Tibial nerve (tissue), 4 donors: ENCODE measurements at regions not wholly inside any gene's neighbourhood (a gene's known extent, or its start where the extent isn't known, plus 50 kb on each side); places are given as distances from the start of the nearest gene placed in this dataset.
A peak's percentile ranks its signal among the peaks of the same experiment; 100 is the strongest.
"Not testable (repeated sequence)": the region's sequence is repeated elsewhere in the genome, so short reads cannot be mapped to it uniquely, and the experiment has no call there.

Source experiments
- DNase-seq, 2 donors: peaks; one replicate each; pipeline ENCODE4 v3.0.0-alpha.2; 2019; ENCODE audit warnings: low spot score in 2 of 2
- H3K27ac ChIP-seq, 4 donors: fragments of 200-600 bp; sonication (generic) in 3 of 4; one replicate each; pipeline ENCODE4 v1.5.1; 2017 to 2019; ENCODE audit warnings: mild to moderate bottlenecking in 1 of 4
- H3K27me3 ChIP-seq, 2 donors: fragments of 200-600 bp; sonication (generic) in 1 of 2; one replicate each; pipeline versions ENCODE4 v1.5.1 to v1.6.0; 2017 to 2019
- H3K36me3 ChIP-seq, 3 donors: fragments of 200-600 bp; sonication (generic); one replicate each; pipeline ENCODE4 v1.5.1; 2018 to 2019
- H3K4me1 ChIP-seq, 4 donors: fragments of 200-600 bp; sonication (generic) in 3 of 4; one replicate each; pipeline ENCODE4 v1.5.1; 2017 to 2019
- H3K4me3 ChIP-seq, 4 donors: fragments of 200-600 bp; sonication (generic) in 3 of 4; one replicate each; pipeline ENCODE4 v1.5.1; 2017 to 2019; ENCODE audit warnings: mild to moderate bottlenecking in 1 of 4, moderate library complexity in 1 of 4
- H3K9me3 ChIP-seq, 4 donors: fragments of 200-600 bp; sonication (generic) in 3 of 4; one replicate each; pipeline ENCODE4 v1.5.1; 2017 to 2019
- CTCF ChIP-seq, 5 experiments: fragments of 200-600 bp in 3 of 5; fragments of 450-650 bp in 2 of 5; sonication (generic) in 3 of 5; IDR thresholded peaks; one replicate each; pipeline ENCODE4 v1.5.1; 2016 to 2019; ENCODE audit warnings: antibody characterized with exemption in 5 of 5, mild to moderate bottlenecking in 3 of 5, moderate library complexity in 2 of 5
- EP300 ChIP-seq, 2 donors: sonication (generic); formaldehyde crosslinking; IDR thresholded peaks; one replicate each; pipeline ENCODE4 v1.6.1; 2017; ENCODE audit warnings: antibody characterized with exemption in 2 of 2, mild to moderate bottlenecking in 1 of 2
- POLR2A ChIP-seq, 2 donors: fragments of 450-650 bp; IDR thresholded peaks; one replicate each; pipeline ENCODE4 v1.6.1; 2017; ENCODE audit warnings: antibody characterized with exemption in 2 of 2, mild to moderate bottlenecking in 2 of 2, moderate library complexity in 2 of 2
- WGBS, 2 donors: methylation state at CpG; one replicate each; pipeline ENCODE4 v1.1.5; 2018; 5-methylcytosine and 5-hydroxymethylcytosine counted together

GRCh38 chr12:38411946-38412345 is 95.4 kb downstream of the ALG10B start:
- Histone ChIP-seq H3K27ac (no peak overlapping the region), H3K27me3 (no peaks in the 10 kb centered on the region), H3K36me3 (no peaks in the 10 kb centered on the region), H3K4me3 (no peak overlapping the region), H3K4me1 (no peaks in the 10 kb centered on the region), H3K9me3 (no peaks in the 10 kb centered on the region)
- TF ChIP-seq EP300 (IDR thresholded peaks at IDR 0.05) (no peak), CTCF (IDR thresholded peaks at IDR 0.05) (no peak), POLR2A (IDR thresholded peaks at IDR 0.05) (no peak)
- no peak for DNase-seq

GRCh38 chr12:38417101-38417500 is 100.5 kb downstream of the ALG10B start:
- H3K9me3 ChIP-seq, result no peaks in the 10 kb centered on the region
- H3K4me1 ChIP-seq, result no peaks in the 10 kb centered on the region
- no peaks in the 10 kb centered on the region for H3K27me3 ChIP-seq
- no peak overlapping the region for H3K27ac ChIP-seq
- TF ChIP-seq POLR2A (IDR thresholded peaks at IDR 0.05), result no peak
- no peak for TF ChIP-seq EP300 (IDR thresholded peaks at IDR 0.05)
- TF ChIP-seq CTCF (IDR thresholded peaks at IDR 0.05), result no peak
- DNase-seq, result no peak
- WGBS, 2 donors, result 87 to 88% methylated on average over 1 of the region's 1 CpG
- no peaks in the 10 kb centered on the region for H3K36me3 ChIP-seq
- no peak overlapping the region for H3K4me3 ChIP-seq

GRCh38 chr12:38424436-38424835 is 107.9 kb downstream of the ALG10B start:
- TF ChIP-seq EP300 (IDR thresholded peaks at IDR 0.05) (no peak), POLR2A (IDR thresholded peaks at IDR 0.05) (no peak), CTCF (IDR thresholded peaks at IDR 0.05) (no peak)
- Histone ChIP-seq H3K36me3 (no peaks in the 10 kb centered on the region), H3K27ac (no peak overlapping the region), H3K9me3 (peaks cover 0 to 5% (median 0%) of the 10 kb centered on the region in 4 donors), H3K4me1 (peaks cover 0 to 9% (median 0%) of the 10 kb centered on the region in 4 donors), H3K4me3 (no peak overlapping the region), H3K27me3 (no peaks in the 10 kb centered on the region)
- 88 to 100% methylated on average over 1 of the region's 1 CpG for WGBS, 2 donors
- no peak for DNase-seq

GRCh38 chr12:38427442-38427841 is 110.9 kb downstream of the ALG10B start:
- H3K27me3 ChIP-seq, result no peaks in the 10 kb centered on the region
- peak overlapping the region in 1 of 4 donors; percentile 28 for H3K27ac ChIP-seq
- H3K36me3 ChIP-seq, result no peaks in the 10 kb centered on the region
- H3K4me3 ChIP-seq, result no peak overlapping the region
- 26 to 38% methylated on average over 1 of the region's 1 CpG for WGBS, 2 donors
- peaks cover 0 to 3% (median 0%) of the 10 kb centered on the region in 4 donors for H3K9me3 ChIP-seq
- peaks cover 0 to 9% (median 0%) of the 10 kb centered on the region in 4 donors for H3K4me1 ChIP-seq
- TF ChIP-seq EP300 (IDR thresholded peaks at IDR 0.05) (no peak), POLR2A (IDR thresholded peaks at IDR 0.05) (no peak), CTCF (IDR thresholded peaks at IDR 0.05) (no peak)
- DNase-seq, result no peak

- DNase-seq, result no peak
Measured at GRCh38 chr12:38431921-38432320, 115.3 kb downstream of the ALG10B start.

GRCh38 chr12:38441871-38442281 is 125.3 kb downstream of the ALG10B start:
- H3K36me3 ChIP-seq, H3K9me3 ChIP-seq, H3K27ac ChIP-seq, H3K4me1 ChIP-seq, H3K27me3 ChIP-seq, H3K4me3 ChIP-seq, DNase-seq: not testable (repeated sequence)
- 89 to 93% methylated on average over 14 to 17 of the region's 20 CpGs for WGBS, 2 donors

More at GRCh38 chr12:38431921-38432320, 115.3 kb downstream of the ALG10B start:
- Histone ChIP-seq H3K27ac (no peak overlapping the region), H3K9me3 (no peaks in the 10 kb centered on the region), H3K4me3 (no peak overlapping the region), H3K27me3 (no peaks in the 10 kb centered on the region), H3K36me3 (no peaks in the 10 kb centered on the region), H3K4me1 (peaks cover 0 to 5% (median 0%) of the 10 kb centered on the region in 4 donors)
- TF ChIP-seq POLR2A (IDR thresholded peaks at IDR 0.05), result no peak
- WGBS, 2 donors, result 46 to 51% methylated on average over 1 of the region's 1 CpG
